Upper lobe of left lung (tissue), 4 donors: ENCODE measurements at regions not wholly inside any gene's neighbourhood (a gene's known extent, or its start where the extent isn't known, plus 50 kb on each side); places are given as distances from the start of the nearest gene placed in this dataset.

Experiments
- CTCF ChIP-seq, 6 experiments: fragments of 450-650 bp in 4 of 6; fragments of 200-600 bp in 2 of 6; sonication (generic) in 2 of 6; IDR thresholded peaks; one replicate each; pipeline ENCODE4 v1.5.1; 2016 to 2019; ENCODE audit warnings: antibody characterized with exemption in 6 of 6
- EP300 ChIP-seq, 4 donors: sonication (generic); formaldehyde crosslinking; IDR thresholded peaks; one replicate each; pipeline ENCODE4 v1.5.1; 2017; ENCODE audit warnings: antibody characterized with exemption in 4 of 4, control low read depth in 2 of 4
- POLR2AphosphoS5 ChIP-seq, 2 donors: sonication (generic); formaldehyde crosslinking; IDR thresholded peaks; one replicate each; pipeline ENCODE4 v1.5.1; 2017; ENCODE audit warnings: antibody characterized with exemption in 2 of 2

- TF ChIP-seq EP300 (IDR thresholded peaks at IDR 0.05), result no peak
- no peak for TF ChIP-seq CTCF (IDR thresholded peaks at IDR 0.05)
- no peak for TF ChIP-seq POLR2AphosphoS5 (IDR thresholded peaks at IDR 0.05)
These were observed 446.2 kb upstream of the TRPC7 start for GRCh38 chr5:136811551-136811950.
